G401 (cell line): ENCODE measurements at regions not wholly inside any gene's neighbourhood (a gene's known extent, or its start where the extent isn't known, plus 50 kb on each side); places are given as distances from the start of the nearest gene placed in this dataset.
"Not testable (repeated sequence)": the region's sequence is repeated elsewhere in the genome, so short reads cannot be mapped to it uniquely, and the experiment has no call there.

Source experiments
- DNase-seq: peaks from one replicate; pipeline ENCODE4 v3.0.0-alpha.2; 2015; ENCODE audit warnings: low spot score
- in situ Hi-C: cut with HindIII; loops from 2 replicates; pipeline ENCODE4 v1.10.0; 2016; ENCODE audit warnings: low sequenced_read_pairs, mixed read lengths

DNA sequence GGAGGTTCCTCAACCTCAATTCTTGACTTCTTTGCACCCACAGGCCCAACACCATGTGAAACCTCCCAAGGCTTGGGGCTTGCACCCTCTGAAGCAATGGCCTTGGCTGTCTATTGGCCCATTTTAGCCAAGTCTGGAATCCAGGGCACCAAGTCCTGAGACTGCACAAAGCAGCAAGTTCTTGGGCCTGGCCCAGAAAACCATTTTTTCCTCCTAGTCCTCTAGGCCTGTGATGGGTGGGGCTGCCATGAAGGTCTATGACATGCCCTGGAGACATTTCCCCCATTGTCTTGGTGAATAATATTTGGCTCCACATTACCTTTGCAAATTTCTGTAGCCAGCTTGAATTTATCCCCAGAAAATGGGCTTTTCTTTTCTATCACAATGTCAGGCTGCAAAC lies 849.6 kb upstream of the MANEA start:
- in situ Hi-C loops, result no loop called here
- no peak for DNase-seq

DNA sequence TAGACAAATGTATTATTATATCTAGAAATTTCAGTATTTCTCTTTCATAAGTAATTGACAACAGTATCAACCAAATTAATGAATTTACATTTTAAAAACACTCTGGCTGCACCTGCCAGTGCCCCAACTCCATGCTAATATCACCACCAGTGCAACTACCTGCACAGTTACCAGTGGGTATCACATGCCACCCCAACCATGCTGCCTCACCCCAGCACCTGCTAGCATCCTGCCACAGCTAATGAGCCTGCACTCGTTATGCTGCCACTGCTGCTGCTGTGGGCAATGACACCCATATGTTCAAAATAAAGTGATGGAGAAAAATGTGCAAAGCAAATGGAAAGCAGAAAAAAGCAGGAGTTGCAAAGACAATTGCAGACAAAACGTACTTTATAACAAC lies 855.9 kb upstream of the MANEA start:
- no peak for DNase-seq
- in situ Hi-C loops, result no loop called here

DNA sequence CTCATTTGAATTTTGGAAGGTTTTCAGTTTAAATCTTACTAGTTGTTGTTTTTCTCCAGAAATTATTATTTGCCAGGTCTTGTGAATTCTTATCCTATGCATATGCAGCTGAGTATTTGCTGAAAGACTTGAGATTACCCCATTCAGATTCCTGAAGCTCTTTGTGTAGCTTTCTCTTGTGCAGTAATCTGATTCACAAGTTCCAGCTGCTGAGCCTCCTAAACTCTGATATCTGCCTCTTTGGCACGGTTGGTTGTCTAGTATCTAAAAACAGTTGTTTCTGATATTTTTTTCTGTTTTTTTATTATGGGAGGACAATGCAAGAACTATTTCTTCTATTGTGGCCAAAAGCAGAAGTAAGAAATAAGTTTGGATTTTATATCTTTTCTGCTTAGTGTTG lies 863.9 kb upstream of the MANEA start:
- in situ Hi-C loops, result no loop called here

DNA sequence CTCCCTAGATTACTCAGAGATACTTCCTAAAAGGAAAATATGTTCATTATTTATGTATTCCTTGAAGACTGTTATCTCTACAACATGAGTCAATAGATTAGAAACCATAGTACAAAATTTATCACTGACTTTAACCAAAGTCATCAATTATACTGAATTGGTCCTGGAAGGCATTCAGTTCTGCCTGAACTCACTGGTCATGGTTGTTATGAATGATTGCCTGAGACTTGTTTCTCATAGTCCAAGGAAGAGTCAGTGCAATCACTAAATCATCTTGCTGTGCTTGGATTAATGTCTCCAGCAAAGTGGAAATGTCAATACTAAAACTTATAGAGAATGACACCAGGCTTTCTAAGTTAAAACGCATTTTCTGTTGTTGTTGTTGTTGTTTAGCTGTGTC lies 878.6 kb upstream of the MANEA start:
- no peak for DNase-seq
- in situ Hi-C loops, result no loop called here

More for the DNA sequence above, 863.9 kb upstream of the MANEA start:
- DNase-seq, result no peak

DNA sequence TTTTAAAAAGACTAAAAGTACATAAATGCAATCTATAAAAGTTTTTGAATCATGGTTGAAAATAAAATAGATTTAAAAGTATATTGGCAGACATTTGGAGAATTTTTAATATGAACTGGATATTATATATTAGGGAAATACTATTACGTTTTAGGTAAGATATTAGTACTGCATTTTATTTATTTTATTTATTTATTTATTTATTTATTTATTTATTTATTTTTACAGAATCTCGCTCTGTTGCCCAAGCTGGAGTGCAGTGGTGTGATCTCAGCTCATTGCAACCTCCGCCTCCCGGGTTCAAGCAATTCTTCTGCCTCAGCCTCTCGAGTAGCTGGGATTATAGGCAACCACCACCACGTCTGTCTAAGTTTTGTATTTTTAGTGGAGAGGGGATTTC lies 890.1 kb upstream of the MANEA start:
- in situ Hi-C loops, DNase-seq: not testable (repeated sequence)

DNA sequence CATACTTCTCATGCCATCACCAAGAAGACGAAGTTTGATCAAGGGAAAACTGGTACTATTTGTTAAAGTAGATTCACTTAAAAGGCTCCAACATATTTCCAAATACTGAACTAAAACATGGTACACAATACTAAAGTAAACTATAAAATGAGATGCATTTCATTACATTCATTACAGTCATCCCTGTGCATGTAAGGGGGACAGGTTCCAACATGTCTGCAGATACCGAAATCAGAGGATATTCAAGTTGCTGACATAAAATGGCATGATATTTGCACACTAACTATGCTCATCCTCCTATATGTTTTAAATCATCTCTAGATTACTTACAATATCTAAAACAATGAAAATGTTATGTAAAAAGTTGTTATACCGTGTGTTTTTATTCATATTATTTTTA lies 893.9 kb upstream of the MANEA start:
- in situ Hi-C loops, result no loop called here
- no peak for DNase-seq

DNA sequence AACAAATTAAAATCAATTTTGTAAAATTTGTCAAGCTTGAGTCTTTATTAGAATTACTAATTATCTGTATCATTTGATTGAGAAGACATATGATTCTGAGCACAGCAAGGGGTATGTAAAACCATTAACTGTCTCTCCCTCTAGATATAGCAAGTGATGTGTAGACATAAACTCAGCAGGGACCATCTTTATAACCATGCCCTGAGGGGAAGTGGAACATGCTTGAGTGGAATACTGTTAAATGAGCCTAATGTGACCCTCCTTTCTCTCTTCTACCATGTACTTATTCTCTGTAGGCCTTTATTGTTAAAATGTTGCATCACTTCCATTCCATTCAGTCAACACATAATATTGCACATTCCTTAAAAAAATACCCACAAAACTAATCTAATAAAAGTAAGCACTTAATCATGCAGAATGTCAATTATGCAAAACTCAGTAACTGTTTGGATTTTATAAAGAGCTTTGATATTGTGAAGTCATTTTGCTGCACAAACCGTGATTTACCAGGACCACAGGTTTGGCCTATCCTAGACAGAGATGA lies 896.6 kb upstream of the MANEA start:
- in situ Hi-C loops, result no loop called here
- DNase-seq, result no peak

DNA sequence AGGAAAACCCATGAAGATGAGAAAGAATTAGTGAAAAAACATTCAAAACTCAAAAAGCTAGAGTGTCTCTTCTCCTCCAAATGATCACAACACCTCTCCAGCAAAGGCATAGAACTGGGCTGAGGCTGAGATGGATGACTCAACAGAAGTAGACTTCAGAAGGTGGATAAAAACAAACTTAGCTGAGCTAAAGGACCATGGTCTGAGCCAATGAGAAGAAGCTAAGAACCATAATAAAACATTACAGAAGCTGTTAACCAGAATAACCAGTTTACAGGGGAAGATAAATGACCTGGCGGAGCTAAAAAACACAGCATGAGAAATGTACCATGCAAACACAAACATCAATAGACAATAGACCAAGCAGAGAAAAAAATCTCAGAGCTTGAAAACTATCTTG lies 904.1 kb upstream of the MANEA start:
- in situ Hi-C loops, result no loop called here

DNA sequence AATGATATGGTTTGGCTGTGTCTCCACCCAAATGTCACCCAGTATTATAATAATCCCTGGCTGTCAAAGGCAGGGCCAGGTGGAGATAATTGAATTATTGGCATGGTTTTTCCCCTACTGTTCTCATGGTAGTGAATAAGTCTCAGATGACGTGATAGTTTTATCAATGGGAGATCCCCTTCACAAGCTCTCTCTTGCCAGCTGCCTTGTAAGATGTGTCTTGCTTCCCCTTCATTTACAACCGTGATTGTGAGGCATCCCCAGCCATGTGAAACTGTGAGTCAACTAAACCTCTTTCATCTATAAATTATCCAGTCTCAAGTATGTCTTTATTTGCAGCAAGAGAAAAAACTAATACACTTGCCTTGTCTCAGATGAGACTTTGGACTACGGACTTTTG lies 907.3 kb upstream of the MANEA start:
- in situ Hi-C loops, result no loop called here
- no peak for DNase-seq

More for the DNA sequence above, 904.1 kb upstream of the MANEA start:
- no peak for DNase-seq

DNA sequence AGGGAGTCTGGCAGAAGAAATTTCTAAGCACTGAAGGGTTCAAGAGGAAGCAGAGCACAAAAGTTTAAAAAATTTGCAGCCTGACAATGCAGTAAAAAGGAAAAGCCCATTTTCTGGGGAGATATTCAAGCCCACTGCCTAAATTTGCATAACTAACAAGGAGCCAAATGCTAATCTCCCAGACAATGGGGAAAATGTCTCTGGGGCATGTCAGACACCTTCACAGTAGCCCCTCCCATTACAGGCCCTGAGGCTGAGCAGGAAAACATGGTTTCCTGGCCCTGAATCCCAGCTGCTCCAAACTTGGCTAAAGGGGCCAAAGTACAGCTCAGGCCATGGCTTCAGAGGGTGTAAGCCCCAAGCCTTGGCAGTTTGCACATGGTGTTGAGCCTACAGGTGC lies 908.5 kb upstream of the MANEA start:
- in situ Hi-C loops, result no loop called here
- no peak for DNase-seq

DNA sequence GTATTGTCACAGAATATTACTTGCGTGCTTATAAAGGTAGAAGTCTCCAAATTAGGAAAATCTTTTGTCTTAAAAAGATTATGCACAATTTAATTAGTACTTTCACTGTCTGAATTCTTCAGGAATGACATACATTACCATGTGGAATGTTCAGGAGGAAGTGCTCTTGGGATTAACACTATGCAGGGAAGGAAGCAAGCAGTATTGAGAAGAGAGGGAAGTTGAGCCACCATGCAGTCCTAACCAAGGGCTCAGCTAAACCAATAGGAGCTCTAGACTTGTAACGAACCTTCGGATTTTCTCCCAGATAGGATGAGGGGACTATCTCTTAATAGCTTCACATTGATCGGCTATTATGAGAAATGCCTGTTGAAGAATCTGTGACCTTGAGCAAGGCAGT lies 918.4 kb upstream of the MANEA start:
- no peak for DNase-seq
- in situ Hi-C loops, result no loop called here

DNA sequence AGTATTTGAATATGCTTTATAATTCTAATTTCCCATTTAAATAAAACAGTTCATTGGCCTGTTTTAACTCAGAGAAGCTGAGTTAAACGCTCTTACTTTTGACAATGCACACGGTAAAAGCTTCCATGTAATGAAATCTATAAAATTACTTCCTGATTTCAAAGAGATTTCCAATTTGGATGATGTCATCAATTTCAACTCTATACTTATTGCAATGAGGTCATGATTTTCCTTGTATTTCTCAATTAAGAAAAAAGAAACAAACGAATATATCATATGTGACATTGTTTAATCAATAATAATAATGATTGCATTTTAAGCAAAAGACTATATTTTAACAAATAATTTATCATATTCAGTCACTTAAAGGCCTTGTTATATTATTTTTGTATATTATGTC lies 926.1 kb upstream of the MANEA start:
- no peak for DNase-seq
- in situ Hi-C loops, result no loop called here

DNA sequence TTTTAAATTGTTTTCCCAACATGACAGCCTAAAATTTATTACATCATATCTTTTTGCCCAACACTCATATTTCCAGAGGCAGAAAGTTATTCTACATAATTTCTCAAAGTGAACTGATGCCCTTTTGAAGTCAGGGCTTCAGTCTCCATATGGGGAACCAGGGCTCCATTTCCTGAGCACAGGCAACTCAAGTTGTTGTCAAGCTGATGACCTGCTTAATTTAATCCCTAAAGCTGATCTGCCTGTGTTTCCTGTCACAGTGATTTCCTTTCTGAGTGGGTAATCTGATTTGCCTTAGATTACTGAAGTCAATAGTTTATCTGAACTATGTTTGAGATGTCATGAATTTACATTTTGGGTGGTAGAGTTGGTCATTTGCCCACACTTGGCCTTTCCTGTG lies 932.1 kb upstream of the MANEA start:
- in situ Hi-C loops, result no loop called here
- peak; percentile 10 for DNase-seq

DNA sequence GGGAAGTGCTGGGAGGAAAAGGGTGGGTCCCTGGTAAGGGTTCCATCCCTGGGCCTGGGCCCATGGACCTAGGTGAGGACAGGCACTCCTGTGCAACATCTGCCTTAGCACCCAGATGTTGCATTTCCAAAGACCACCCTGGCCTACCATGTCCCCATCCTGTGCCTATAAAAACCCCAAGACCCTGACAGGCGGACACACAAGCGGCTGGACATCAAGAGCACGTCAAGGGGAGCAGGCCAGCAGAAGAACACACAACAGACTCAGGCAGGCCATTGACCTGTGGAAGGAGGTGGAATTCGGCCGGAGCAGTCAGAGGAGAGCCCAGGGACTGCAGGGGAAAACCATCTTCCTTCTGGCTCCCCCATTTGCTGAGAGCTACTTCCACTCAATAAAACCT lies 937.8 kb upstream of the MANEA start:
- DNase-seq, result no peak
- in situ Hi-C loops, result no loop called here

DNA sequence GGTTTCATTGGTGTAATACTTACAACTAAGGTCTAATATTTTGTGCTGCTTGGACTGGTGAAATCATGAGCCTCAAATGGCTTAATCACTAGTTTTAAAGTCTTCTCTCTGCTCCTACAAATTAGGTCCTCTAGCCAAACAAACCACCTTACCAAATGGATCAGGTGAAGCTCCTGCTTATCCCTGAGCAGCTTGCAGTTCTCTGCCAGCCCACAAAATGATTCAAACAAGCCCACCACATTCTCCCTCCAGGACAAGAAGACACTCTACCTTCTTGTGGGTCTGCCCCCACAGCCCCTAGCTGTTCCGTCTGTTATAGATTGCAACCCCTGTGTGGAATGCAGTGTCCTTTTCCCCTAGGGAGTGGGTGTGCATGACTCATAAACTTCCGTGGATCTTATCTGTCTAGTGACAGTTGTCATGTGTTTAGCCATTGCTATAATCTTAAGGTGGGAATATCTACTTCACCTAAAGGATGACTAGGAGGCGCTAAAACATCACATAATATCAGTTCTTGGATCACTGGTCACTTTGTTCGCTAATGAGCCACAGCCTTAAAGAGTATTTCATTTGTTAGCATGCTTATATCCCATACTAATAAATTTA lies 940.5 kb upstream of the MANEA start:
- DNase-seq, result no peak
- in situ Hi-C loops, result no loop called here

DNA sequence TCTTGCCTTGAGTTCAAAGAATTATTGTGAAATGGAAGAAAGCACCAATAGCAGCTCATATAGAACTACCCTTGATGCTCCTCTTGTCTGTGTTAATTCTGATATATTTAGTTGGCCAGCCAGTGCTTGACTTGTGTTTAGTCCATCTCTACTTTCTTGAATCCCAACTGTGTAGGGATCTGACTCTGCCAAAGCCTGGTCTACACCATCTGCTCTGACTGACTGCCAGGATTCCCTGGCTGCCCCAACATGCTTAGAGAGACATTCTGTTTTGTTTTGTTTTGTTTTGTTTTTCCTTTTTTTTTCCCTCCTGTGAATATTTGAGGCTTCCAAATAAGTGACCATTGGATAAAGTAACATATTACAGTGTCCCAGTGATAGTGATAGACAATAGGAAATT lies 953.7 kb upstream of the MANEA start:
- in situ Hi-C loops, result no loop called here
- peak; percentile 97 for DNase-seq

DNA sequence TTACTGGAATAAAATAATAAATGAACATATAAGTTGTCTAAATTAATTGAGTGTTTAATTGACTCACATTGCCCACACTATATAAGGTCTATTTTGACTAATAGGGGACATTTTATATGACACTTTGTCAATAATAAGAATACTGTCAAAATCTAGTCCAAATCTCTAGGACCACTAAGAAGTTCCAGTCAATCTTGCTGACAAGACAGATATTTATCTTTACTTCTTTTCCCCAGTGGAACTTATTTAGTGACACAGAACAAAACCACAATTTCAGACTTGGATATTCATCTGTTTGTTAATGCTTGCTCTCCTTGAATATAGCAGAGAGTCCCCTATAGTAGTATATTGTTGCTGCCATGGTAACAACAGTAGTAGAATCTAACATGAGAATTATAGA lies 954.6 kb upstream of the MANEA start:
- in situ Hi-C loops, result no loop called here
- DNase-seq, result no peak

DNA sequence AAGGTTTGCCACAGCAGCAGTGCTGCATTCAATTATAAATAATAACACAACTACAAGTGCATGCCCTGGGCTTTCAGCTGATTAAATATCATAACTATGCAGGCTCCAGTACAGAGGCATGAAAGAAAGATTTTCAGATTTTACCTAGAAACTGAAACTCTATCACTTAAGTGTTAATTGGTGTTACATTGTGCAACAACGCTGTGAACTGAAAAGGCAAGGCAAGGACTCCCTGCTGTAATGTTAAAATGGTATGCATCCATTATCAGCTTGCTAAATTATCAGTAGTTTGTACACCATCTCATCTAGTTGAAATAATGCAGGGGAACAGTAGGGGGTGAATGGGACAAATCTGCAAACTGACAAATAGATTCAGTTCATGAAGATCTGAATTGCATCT lies 976.7 kb upstream of the MANEA start:
- in situ Hi-C loops, result no loop called here
- no peak for DNase-seq

DNA sequence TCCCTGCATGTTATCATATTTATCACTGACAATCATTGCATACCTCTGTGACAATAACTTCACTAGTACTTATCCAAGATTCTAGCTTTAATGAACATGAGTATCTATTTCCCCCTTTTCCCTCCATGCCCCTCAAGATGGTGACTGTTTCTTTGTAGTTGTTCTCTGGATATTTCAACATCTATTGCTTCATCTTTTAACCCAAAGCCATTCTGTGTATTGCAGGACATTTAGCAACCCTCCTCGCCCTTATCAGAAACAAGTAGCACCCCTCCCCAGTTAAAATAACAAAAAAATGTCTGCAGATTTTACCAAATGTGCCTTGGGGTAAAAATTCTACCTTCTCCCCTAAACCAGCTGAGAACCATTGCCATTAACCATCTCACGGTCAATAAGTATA lies 979.8 kb upstream of the MANEA start:
- in situ Hi-C loops, result no loop called here
- no peak for DNase-seq

DNA sequence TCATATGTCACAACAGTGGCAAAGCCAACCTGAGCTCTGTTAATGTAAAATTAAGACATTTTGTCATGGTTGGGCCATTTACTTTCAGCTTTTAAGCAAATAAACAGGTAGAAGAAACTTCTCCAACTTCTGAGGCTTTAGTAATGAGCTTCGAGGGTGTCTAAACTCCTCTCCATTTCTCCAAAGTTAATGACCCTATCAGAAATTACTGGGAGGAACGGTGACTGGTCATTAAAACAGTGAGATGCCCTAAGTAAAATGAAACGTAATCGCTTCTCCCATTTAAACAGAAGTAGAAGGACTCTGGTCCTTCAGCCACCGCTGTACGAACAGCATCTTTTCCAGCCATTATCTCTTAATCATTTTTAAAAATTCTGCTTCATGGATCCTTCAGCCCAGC lies 986.9 kb upstream of the MANEA start:
- in situ Hi-C loops, result no loop called here
- no peak for DNase-seq

DNA sequence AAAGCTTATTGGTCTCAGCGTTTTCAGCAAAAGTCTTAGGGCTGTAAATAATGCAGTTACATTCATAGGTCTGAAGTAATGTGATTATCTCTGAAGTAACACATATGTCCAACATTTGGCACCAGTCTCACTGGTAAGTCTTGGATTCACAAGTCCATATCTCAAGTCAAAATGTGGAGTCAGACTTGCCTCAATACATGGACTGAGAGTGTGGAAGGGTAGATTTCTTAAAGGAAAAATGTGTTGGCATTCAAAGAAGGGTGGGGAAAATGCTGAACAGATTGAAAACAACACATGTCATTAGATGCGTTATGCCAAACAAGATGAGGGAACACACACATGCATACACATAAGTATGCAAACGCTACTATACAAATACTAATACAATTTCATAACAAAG lies 989.0 kb upstream of the MANEA start:
- in situ Hi-C loops, result no loop called here
- no peak for DNase-seq

DNA sequence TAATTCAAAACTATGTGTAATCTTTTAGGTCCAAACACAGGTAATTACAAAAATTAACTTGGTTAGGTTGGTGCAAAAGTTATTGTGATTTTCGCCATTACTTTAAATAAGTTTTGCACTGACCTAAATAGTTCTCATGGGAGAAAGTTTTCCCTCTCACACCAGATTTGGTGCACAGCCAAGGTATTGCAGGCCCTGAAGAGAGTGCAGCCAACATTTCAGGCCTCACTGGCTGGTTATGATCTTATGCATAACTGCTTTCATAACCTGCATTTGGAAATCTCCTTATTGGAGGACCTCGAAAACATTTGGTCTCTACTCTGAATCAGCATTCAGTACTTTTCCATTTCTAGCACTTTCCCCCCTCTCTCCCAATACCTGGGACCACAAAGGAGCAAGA lies 993.1 kb upstream of the MANEA start:
- in situ Hi-C loops, result no loop called here
- no peak for DNase-seq
